ENCODE measurements at regions not wholly inside any gene's neighbourhood (a gene's known extent, or its start where the extent isn't known, plus 50 kb on each side); places are given as distances from the start of the nearest gene placed in this dataset.
A peak's percentile ranks its signal among the peaks of the same experiment; 100 is the strongest.
"Not testable (repeated sequence)": the region's sequence is repeated elsewhere in the genome, so short reads cannot be mapped to it uniquely, and the experiment has no call there.

DNA sequence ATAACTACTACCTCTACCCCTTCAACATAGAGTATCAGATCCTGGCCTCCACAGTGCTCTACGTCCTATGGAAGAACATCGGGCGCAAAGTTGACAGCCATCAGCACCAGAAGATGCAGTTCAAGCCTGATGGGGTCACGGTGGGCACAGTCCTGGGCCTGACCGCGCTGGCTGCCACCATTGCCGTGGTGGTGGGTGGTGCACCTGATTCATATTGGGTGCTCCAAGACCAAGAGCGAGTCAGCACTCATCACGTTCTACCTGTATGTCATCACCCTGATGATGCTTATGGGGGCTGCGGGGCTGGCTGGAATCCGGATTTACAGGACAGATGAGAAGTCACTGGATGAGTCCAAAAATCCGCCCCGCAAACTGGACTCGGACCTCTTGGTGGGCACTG lies 846.4 kb downstream of the RPIA start:
- DNase-seq: not testable (repeated sequence)

DNA sequence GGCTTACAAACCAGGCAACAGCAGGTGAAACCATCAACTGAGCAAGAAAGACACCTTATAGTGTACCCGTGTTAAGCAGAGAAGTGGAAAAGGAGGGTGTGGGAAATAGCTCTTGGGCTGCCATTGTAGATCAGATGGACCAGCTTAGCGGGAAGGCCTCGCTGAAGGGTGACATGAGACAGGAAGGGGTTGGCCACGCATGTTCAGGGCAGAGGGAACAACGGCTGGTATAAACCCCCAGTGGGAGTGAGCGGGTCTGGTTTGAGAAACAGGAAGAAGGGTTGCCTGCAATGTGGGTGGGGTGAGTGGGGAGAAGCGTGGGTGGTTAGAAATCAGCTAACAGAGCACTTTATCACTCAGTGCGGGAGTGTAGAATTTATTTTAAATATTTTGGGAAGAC lies 852.6 kb downstream of the RPIA start:
- DNase-seq: not testable (repeated sequence)

DNA sequence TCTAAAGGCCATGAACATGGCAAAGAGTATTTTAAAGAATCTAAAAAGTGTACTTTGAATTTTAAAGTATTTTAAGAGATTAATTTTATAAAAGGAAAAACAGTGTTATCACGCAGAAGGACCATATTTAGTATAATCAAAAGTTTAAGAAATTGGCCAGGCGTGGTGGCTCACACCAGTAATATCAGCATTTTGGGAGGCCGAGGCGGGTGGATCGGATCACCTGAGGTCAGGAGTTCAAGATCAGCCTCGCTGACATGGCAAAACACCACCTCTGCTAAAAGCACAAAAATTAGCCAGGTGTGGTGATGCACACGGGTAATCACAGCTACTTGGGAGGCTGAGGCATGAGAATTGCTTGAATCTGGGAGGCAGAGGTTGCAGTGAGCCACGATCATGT lies 887.7 kb downstream of the RPIA start:
- DNase-seq: not testable (repeated sequence)

DNA sequence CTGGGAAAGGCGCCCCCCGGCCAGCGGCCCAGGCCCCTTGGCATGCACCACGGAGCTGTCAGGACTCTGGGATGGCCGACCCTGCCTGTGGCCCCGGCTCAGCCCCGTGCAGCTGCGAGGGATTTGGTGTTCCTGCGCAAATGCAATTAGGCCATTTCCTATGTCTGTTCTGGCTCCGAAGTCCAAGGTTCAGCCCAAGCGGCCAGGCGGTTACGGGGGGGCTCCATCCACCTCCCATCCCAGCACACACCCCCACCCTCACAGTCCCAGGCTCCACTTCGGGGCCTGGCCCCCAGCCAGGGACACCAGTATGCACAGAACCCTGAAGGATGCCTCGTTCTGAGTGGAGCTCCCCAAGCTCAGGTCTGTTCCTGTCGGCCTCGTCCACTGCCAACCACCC lies 891.3 kb downstream of the RPIA start:
- not testable (repeated sequence) for DNase-seq

DNA sequence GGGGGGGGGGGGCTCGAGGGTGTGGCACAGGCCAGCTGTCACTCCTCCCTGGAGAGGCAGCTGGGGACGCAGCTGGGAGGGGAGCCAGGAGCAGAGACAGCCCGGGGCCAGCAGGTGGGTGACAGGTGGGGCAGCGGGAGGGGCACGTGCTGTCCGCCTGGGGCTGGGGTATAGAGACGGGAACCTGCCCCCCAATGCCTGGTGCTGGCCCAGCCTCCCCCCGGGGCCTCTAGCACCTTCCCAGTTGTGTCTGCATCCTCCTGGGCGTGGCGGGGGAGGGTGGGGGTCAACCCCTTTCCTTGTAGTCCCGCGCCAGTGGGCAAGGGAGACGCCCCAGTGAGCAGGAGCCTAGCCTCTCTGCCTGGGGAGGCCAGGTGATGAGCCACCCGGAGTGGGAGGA lies 892.6 kb downstream of the RPIA start:
- not testable (repeated sequence) for DNase-seq

DNA sequence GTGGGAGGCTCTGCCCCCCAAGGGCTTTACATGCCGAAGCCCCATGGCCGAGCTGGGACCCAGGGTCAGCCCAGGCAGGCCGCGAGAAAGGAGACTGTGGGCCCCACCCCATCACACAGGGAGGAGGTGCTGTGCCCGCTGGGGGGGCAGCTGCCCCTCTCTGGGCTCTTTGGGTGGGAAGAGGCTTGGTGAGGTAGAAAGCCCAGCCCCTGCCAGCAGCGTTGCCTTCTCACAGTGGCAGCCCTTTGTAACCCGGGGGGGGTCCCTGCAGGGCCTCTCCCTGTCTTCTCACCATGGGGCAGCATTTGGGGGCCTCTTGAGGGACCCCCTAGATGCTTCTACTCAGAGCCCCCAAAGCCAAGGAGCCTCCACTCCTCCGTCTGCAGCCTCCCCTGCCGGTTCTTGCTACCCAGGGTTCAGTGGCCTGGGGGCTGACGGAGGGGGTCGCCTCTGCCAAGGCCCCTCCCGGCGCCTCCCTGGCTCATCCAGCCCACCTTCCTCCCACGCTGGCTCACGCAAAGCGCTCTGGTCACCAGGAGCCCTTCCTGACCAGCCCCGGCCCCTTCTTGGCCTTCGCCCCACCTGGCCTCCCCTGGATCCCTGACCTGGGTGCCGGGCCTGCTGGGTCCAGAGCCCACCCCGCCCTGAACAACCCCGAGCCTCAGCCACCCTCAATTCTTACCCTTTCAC lies 893.5 kb downstream of the RPIA start:
- not testable (repeated sequence) for DNase-seq

DNA sequence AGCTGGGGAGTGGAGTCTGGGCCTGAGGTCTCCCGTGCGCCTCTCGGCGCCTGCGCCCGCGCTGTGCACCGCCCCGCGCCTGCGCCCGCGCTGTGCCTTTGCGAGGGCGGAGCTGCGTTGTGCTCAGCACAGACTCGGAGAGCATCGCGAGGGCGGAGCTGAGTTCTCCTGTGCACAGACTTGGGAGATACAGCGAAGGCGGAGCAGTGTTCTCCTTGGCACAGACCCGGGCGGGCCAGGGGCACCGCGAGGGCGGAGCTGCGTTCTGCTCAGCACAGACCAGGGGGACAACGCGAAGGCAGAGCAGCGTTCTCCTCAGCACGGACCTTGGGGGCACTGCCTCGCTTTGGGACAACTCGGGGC lies 894.1 kb downstream of the RPIA start:
- DNase-seq: peak; percentile 8

DNA sequence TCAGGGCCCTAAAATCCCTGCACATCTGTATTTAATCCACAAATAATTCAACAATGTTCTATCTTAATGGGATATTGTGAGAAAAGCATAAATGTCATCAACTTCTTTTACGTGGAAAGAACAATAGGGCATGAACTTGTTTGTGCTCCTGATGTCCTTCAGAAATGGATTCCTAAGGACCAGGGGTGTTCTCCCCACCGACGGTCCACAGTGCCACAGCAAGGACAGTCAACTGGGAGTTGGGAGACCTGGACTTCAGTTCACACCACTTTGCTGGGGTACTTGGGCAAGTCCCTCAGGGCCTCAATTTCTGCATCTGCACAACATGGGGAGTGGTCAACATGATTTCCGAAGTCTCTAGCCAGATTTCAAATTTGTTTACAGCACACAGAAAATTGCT lies 908.4 kb downstream of the RPIA start:
- DNase-seq: not testable (repeated sequence)

DNA sequence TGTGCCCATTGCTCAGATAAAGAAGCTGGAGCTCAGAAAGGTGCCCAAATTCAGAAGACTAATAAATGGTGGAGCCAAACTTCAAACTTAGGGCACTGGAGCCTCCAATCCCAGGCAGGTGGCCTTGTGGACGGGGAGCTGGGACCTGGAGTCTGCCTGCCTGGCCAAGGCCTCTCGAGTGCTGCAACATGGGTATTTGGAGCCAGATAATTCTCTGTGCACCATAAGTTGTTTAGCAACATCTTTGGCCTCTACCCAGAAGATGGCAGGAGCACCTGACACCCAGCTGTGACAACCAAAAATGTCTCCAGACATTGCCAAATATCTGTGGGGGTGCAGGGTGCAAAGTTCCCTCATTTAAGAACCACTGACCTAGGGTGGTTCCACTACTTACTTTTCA lies 915.0 kb downstream of the RPIA start:
- DNase-seq: not testable (repeated sequence)

DNA sequence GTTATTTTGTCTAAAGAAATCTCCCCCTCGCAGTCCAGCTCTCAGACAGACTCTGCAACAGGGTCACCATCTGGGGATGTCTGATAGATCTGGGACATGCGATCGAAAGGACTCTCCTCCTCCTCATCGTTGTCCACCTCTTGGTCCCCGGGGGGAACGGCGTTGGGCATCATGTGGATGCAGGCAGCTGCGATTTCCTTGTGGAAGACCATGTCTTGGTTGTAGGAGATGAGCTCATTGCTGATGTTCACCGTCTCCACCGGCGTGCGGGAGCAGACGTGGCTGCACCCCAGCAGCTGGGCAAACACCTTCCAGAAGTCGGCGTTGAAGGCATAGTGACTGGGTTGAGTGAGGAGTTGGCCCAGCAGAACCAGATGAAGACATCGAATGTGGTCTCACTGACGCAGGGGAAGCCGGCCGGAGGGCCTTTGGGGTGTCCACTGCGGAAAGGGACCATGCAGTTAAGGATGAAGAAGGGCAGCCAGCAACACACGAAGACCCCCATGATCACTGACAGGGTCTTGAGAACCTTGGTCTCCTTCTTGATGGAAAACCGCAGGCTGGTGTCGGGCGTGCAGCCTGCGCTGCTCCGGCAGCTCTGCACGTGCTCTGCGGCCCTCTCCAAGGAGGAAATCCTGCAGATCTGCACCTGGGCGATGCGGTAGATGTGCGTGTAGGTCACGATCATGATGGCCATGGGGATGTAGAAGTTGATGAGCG lies 918.9 kb downstream of the RPIA start:
- DNase-seq: not testable (repeated sequence)

DNA sequence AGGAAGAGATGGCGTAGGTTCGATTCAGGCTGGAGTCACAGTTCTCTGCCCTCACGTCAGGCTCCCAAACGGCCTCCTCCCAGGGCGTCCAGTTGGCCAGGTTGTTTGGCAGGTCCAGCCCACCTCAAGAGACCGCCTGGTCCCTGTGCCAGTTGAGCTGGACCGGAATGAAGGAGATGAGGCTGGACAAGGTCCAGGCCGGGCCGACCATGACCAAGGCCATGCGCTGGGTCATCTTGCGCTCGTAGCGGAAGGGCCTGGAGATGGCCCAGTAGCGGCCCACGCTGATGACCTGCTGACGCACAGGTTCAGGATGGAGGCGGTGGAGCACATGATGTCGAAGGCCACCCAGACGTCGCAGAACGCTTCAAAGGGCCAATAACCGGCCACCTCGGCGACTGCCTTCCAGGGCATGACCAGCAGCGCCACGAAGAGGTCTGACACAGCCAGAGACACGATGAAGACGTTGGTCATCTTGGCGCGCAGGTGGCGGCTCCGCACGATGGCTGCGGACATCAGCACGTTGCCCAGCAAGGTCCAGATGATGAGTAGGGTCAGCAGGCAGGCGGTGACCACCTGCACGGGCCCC lies 919.5 kb downstream of the RPIA start:
- DNase-seq: not testable (repeated sequence)

DNA sequence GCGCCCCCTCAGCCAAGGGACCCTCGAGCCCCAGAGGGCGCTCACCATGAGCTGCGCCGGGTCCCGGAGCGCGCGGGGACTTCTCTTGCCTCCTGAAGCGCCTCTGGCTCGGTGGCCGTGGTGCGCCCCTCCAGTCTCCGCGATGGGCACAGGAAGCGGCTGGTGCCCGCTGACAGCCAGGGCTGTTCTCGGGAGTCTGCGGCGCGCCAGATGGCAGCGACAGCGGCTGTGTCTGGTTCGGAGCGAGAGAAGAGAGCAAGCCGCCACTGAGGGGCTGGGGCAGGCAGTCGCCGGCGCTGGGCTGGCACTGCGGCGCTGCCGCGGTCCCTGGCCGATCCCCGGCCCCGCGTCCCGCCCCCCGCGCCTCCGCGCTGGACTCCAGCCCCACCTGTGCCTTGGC lies 920.2 kb downstream of the RPIA start:
- DNase-seq: not testable (repeated sequence)

DNA sequence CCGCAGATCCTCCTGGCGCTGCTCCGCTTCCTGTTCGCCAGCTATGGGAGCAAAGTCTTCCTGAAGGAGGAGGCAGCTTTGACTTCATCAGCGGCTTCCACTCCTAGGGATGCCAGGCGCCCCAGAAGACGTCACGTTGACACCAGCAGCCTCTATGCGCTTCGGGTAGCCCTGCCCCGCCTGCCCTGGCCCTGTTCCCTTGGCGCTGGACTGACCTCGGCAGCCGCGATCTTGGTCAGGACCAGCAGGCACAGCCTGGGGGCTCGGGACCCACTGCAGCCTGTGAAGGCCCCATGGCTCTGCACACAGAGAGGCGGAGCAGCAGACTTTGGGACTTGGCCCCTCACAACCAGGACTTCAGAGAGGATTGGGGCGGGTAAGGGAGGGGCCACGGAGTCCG lies 957.8 kb downstream of the RPIA start:
- not testable (repeated sequence) for DNase-seq

DNA sequence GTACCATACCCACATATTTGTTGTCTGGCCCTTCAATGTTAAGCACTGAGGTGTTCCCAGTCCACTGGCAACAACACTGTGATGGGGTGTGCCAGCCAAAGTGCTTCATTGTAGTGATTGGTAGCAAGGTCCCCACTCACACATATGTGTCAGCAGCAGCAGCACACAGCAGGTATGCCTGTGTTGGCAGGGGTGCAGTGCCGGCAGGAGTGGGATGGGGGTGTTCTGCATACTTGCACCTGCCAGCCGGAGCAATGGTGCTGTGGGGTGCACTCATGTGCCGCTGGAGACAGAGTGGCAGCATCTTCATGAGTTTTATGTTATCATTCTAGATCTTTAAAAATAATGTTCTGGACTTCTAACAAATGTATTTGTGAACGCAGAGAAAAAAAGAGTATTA lies 987.8 kb downstream of the RPIA start:
- DNase-seq: not testable (repeated sequence)
